ENCODE measurements at regions not wholly inside any gene's neighbourhood (a gene's known extent, or its start where the extent isn't known, plus 50 kb on each side); places are given as distances from the start of the nearest gene placed in this dataset.

GRCh38 chr5:133848341-133848811 lies 120.0 kb downstream of the C5orf15 start:
- TF ChIP-seq POLR2A (IDR thresholded peaks at IDR 0.05; ENCODE audit: low read depth, low read length) (no peak), POLR2AphosphoS5 (IDR thresholded peaks at IDR 0.05; ENCODE audit: low read depth, low read length) (no peak), TAF1 (IDR thresholded peaks at IDR 0.05; ENCODE audit: low read depth, low read length) (no peak), POU2F2 (IDR thresholded peaks at IDR 0.05; ENCODE audit: low read depth, low read length) (no peak), PAX5 (IDR thresholded peaks at IDR 0.05; ENCODE audit: insufficient read depth, low read length, severe bottlenecking) (no peak)
